Esophagus squamous epithelium (tissue), 5 donors: ENCODE measurements at regions not wholly inside any gene's neighbourhood (a gene's known extent, or its start where the extent isn't known, plus 50 kb on each side); places are given as distances from the start of the nearest gene placed in this dataset.

Source experiments
- DNase-seq: peaks from one replicate; lab custom pipeline; 2025; lab: John Stamatoyannopoulos, UW
- H3K27ac ChIP-seq, 4 donors: fragments of 200-600 bp; sonication (generic); one replicate each; pipeline ENCODE4 v1.5.1; 2016 to 2019; ENCODE audit warnings: mild to moderate bottlenecking in 1 of 4
- H3K27me3 ChIP-seq, 4 donors: fragments of 200-600 bp; sonication (generic); 1 replicate in 3 of 4; 2 replicates in 1 of 4; pipeline versions ENCODE4 v1.5.1 to v1.6.0; 2017 to 2021; ENCODE audit warnings: antibody characterized with exemption in 1 of 4
- H3K36me3 ChIP-seq, 3 donors: fragments of 200-600 bp; sonication (generic); one replicate each; pipeline ENCODE4 v1.5.1; 2016 to 2019
- H3K4me1 ChIP-seq, 3 donors: fragments of 200-600 bp; sonication (generic); one replicate each; pipeline ENCODE4 v1.5.1; 2017 to 2019
- H3K4me3 ChIP-seq, 4 donors: fragments of 200-600 bp; sonication (generic); 1 replicate in 3 of 4; 2 replicates in 1 of 4; pipeline ENCODE4 v1.5.1; 2016 to 2019; ENCODE audit warnings: mild to moderate bottlenecking in 2 of 4, moderate library complexity in 1 of 4
- H3K9me3 ChIP-seq, 3 donors: fragments of 200-600 bp; sonication (generic); one replicate each; pipeline ENCODE4 v1.5.1; 2016 to 2019
- CTCF ChIP-seq, 6 experiments: fragments of 450-650 bp in 4 of 6; fragments of 200-600 bp in 2 of 6; sonication (generic) in 2 of 6; IDR thresholded peaks; one replicate each; pipeline ENCODE4 v1.5.1; 2016 to 2019; ENCODE audit warnings: antibody characterized with exemption in 6 of 6, mild to moderate bottlenecking in 4 of 6, moderate library complexity in 4 of 6
- POLR2A ChIP-seq, 4 donors: fragments of 450-650 bp; IDR thresholded peaks; one replicate each; pipeline ENCODE4 v1.6.1; 2017; ENCODE audit warnings: antibody characterized with exemption in 4 of 4, mild to moderate bottlenecking in 4 of 4, moderate library complexity in 3 of 4
- WGBS, 2 donors: methylation state at CpG; one replicate each; pipeline ENCODE4 v1.1.5; 2018; 5-methylcytosine and 5-hydroxymethylcytosine counted together
- intact Hi-C: fragments of 100-400 bp; cut with DNase I; formaldehyde crosslinking; loops from one replicate; pipeline ENCODE4 v1.15.0; 2022
- donor health status: DM: yes; HTN: yes; CAD: no.

GRCh38 chr21:35696644-35697043, 363.7 kb downstream of the SETD4 start:
- H3K9me3 ChIP-seq: no peaks in the 10 kb centered on the region
- no peak overlapping the region for H3K27ac ChIP-seq
- H3K4me3 ChIP-seq: no peak overlapping the region
- intact Hi-C loops: no loop called here
- no peaks in the 10 kb centered on the region for H3K36me3 ChIP-seq
- no peak for TF ChIP-seq CTCF (IDR thresholded peaks at IDR 0.05)
- H3K4me1 ChIP-seq: peaks cover 0 to 8% (median 0%) of the 10 kb centered on the region in 3 donors
- peaks cover 0 to 35% (median 0%) of the 10 kb centered on the region in 4 donors for H3K27me3 ChIP-seq
- 49 to 59% methylated on average over 2 of the region's 2 CpGs for WGBS, 2 donors
- no peak for DNase-seq

- H3K4me1 ChIP-seq: peaks cover 0 to 4% (median 0%) of the 10 kb centered on the region in 3 donors
- H3K27me3 ChIP-seq: peaks cover 0 to 38% (median 0%) of the 10 kb centered on the region in 4 donors
- TF ChIP-seq CTCF (IDR thresholded peaks at IDR 0.05) (no peak), POLR2A (IDR thresholded peaks at IDR 0.05) (no peak)
- H3K4me3 ChIP-seq: no peak overlapping the region
- WGBS, 2 donors: 70 to 76% methylated on average over 2 of the region's 2 CpGs
- no peak for DNase-seq
- no peaks in the 10 kb centered on the region for H3K9me3 ChIP-seq
- H3K36me3 ChIP-seq: no peaks in the 10 kb centered on the region
- no peak overlapping the region for H3K27ac ChIP-seq
- intact Hi-C loops: no loop called here
These were observed 368.0 kb downstream of the SETD4 start for GRCh38 chr21:35692311-35692710.

- intact Hi-C loops: no loop called here
These were observed 369.9 kb downstream of the SETD4 start for GRCh38 chr21:35690436-35690835.

GRCh38 chr21:35686156-35686555, 374.2 kb downstream of the SETD4 start:
- WGBS, 2 donors: 46 to 57% methylated on average over 2 to 3 of the region's 3 CpGs

More at GRCh38 chr21:35690436-35690835, 369.9 kb downstream of the SETD4 start:
- H3K9me3 ChIP-seq: no peaks in the 10 kb centered on the region
- H3K4me1 ChIP-seq: no peaks in the 10 kb centered on the region
- no peaks in the 10 kb centered on the region for H3K36me3 ChIP-seq
- peaks cover 0 to 40% (median 0%) of the 10 kb centered on the region in 4 donors for H3K27me3 ChIP-seq
- 57 to 70% methylated on average over 2 of the region's 2 CpGs for WGBS, 2 donors
- DNase-seq: no peak
- no peak overlapping the region for H3K4me3 ChIP-seq
- H3K27ac ChIP-seq: no peak overlapping the region
- TF ChIP-seq POLR2A (IDR thresholded peaks at IDR 0.05) (no peak), CTCF (IDR thresholded peaks at IDR 0.05) (no peak)

More at GRCh38 chr21:35686156-35686555, 374.2 kb downstream of the SETD4 start:
- intact Hi-C loops: no loop called here
- Histone ChIP-seq H3K4me3 (no peak overlapping the region), H3K27ac (no peak overlapping the region), H3K4me1 (no peaks in the 10 kb centered on the region), H3K9me3 (no peaks in the 10 kb centered on the region), H3K36me3 (no peaks in the 10 kb centered on the region), H3K27me3 (peaks cover 0 to 13% (median 0%) of the 10 kb centered on the region in 4 donors)
- no peak for DNase-seq
- no peak for TF ChIP-seq POLR2A (IDR thresholded peaks at IDR 0.05)
- no peak for TF ChIP-seq CTCF (IDR thresholded peaks at IDR 0.05)
